Panc1 (cell line): ENCODE measurements at regions not wholly inside any gene's neighbourhood (a gene's known extent, or its start where the extent isn't known, plus 50 kb on each side); places are given as distances from the start of the nearest gene placed in this dataset.
A peak's percentile ranks its signal among the peaks of the same experiment; 100 is the strongest.

Source experiments
- ATAC-seq: fragments of 200-7000 bp; cut with Tn5 transposase; 2 replicates; pipeline ENCODE4 v1.9.1; 2020; ENCODE audit warnings: mild to moderate bottlenecking, moderate library complexity
- BruUV-seq: library from RNA; stranded (reverse); fragments of 400-500 nt; replicated peaks from 2 replicates; lab custom pipeline; 2021; lab: Mats Ljungman, UMichigan
- CTCF ChIA-PET: fragments of 300-600 bp; sonication (Branson Sonifier 250); formaldehyde crosslinking; loops from one replicate; lab custom pipeline; 2022; ENCODE audit warnings: antibody characterized with exemption; lab: Charles Lee
- POLR2A ChIA-PET: fragments of 300-600 bp; sonication (Branson Sonifier 250); formaldehyde crosslinking; loops from one replicate; lab custom pipeline; 2022; ENCODE audit warnings: antibody characterized with exemption; lab: Charles Lee
- DNase-seq: peaks from one replicate; pipeline ENCODE4 v3.0.0-alpha.2; 2010; ENCODE audit warnings: low read depth, low spot score
- H3K27ac ChIP-seq: 2 replicates; pipeline ENCODE4 v1.5.1; 2011; ENCODE audit warnings: mild to moderate bottlenecking, low read length, inconsistent platforms
- H3K27me3 ChIP-seq: fragments of 200-500 bp; sonication (Bioruptor generic); 2 replicates; pipeline ENCODE4 v1.6.0; 2014; ENCODE audit warnings: low read length, inconsistent platforms; ENCODE audit not compliant: control insufficient read depth, insufficient read depth
- H3K36me3 ChIP-seq: fragments of 200-500 bp; sonication (Bioruptor generic); 2 replicates; pipeline ENCODE4 v1.5.1; 2014; ENCODE audit warnings: inconsistent platforms, mild to moderate bottlenecking, low read length, moderate library complexity; ENCODE audit not compliant: control insufficient read depth, insufficient read depth
- H3K4me1 ChIP-seq: 2 replicates; pipeline ENCODE4 v1.5.1; 2011; ENCODE audit warnings: inconsistent platforms, mild to moderate bottlenecking, low read length, moderate library complexity; ENCODE audit not compliant: control insufficient read depth, insufficient read depth
- H3K4me3 ChIP-seq, 2 experiments: 2 replicates each; pipeline ENCODE4 v1.5.1; 2011 to 2012; ENCODE audit warnings: low read depth in 2 of 2, low read length in 2 of 2, mild to moderate bottlenecking in 2 of 2, inconsistent platforms in 1 of 2, moderate library complexity in 1 of 2
- H3K9me3 ChIP-seq: fragments of 200-500 bp; sonication (Bioruptor generic); 2 replicates; pipeline ENCODE4 v1.5.1; 2014; ENCODE audit warnings: low read depth, mild to moderate bottlenecking, inconsistent platforms, low read length, moderate library complexity; ENCODE audit not compliant: control insufficient read depth, insufficient read depth
- POLR2AphosphoS5 ChIP-seq: IDR thresholded peaks from 2 replicates; pipeline ENCODE4 v1.6.1; 2012; ENCODE audit warnings: mild to moderate bottlenecking, low read depth, low read length, moderate library complexity
- REST ChIP-seq, 2 experiments: IDR thresholded peaks; 2 replicates each; pipeline ENCODE4 v1.6.1; 2011 to 2012; ENCODE audit warnings: low read depth in 2 of 2, control low read depth in 1 of 2, low read length in 1 of 2, mild to moderate bottlenecking in 1 of 2, moderate library complexity in 1 of 2; ENCODE audit not compliant: insufficient read depth in 1 of 2
- SIN3A ChIP-seq: IDR thresholded peaks from 2 replicates; pipeline ENCODE4 v1.6.1; 2012; ENCODE audit warnings: low read depth, mild to moderate bottlenecking, low read length, moderate library complexity, borderline replicate concordance; ENCODE audit not compliant: insufficient read depth
- TCF7L2 ChIP-seq: IDR thresholded peaks from 2 replicates; pipeline ENCODE4 v1.6.1; 2011; ENCODE audit warnings: mild to moderate bottlenecking, low read depth, low read length, inconsistent platforms
- in situ Hi-C: cut with HindIII; loops from 2 replicates; pipeline ENCODE4 v1.10.0; 2016; ENCODE audit warnings: low sequenced_read_pairs, low pct_unique_long_range_greater_than_20kb
- intact Hi-C: fragments of 100-400 bp; cut with micrococcal nuclease; formaldehyde crosslinking; loops from one replicate; pipeline ENCODE4 v1.10.0; 2022; ENCODE audit not compliant: unreplicated experiment
- TF ChIP-seq, protein P1 (sequence below): fragments of 450-650 bp; IDR thresholded peaks from 2 replicates; pipeline ENCODE4 v1.5.1; 2017; ENCODE audit warnings: mild to moderate bottlenecking

DNA sequence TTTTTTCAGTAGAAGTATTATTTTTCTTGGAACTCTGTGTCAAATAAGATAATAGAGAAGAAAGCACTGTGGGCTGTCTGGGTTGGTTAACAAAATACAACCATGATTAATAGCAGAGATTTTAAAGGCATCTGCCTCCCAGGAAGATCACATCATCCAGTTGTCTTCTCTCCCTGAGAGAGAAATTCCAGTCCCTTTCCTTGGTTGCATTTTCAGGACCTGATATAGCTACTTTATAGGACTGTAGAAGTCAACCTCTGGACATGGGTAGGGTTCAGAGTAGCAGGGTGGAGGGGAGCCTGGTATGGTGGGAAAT lies 309.9 kb upstream of the IGFBP3 start:
- TF ChIP-seq TCF7L2 (no peak), SIN3A (no peak)
- H3K27ac ChIP-seq = no peak overlapping the region
- H3K4me3 ChIP-seq = no peak overlapping the region
- no peaks in the 10 kb centered on the region for H3K9me3 ChIP-seq
- H3K27me3 ChIP-seq = no peaks in the 10 kb centered on the region
- no TSS peak for BruUV-seq
- POLR2A ChIA-PET = no interaction called here
- intact Hi-C loops (no loop called here), in situ Hi-C loops (no loop called here)
- no peaks in the 10 kb centered on the region for H3K36me3 ChIP-seq
- no peaks in the 10 kb centered on the region for H3K4me1 ChIP-seq
- ATAC-seq (no peak), DNase-seq (no peak)
- CTCF ChIA-PET = no interaction called here

- DNase-seq (no peak), ATAC-seq (no peak)
- Histone ChIP-seq H3K27ac (no peak overlapping the region), H3K4me3 (no peak overlapping the region), H3K36me3 (no peaks in the 10 kb centered on the region), H3K9me3 (no peaks in the 10 kb centered on the region), H3K4me1 (no peaks in the 10 kb centered on the region), H3K27me3 (no peaks in the 10 kb centered on the region)
- TF ChIP-seq, protein P1, sequence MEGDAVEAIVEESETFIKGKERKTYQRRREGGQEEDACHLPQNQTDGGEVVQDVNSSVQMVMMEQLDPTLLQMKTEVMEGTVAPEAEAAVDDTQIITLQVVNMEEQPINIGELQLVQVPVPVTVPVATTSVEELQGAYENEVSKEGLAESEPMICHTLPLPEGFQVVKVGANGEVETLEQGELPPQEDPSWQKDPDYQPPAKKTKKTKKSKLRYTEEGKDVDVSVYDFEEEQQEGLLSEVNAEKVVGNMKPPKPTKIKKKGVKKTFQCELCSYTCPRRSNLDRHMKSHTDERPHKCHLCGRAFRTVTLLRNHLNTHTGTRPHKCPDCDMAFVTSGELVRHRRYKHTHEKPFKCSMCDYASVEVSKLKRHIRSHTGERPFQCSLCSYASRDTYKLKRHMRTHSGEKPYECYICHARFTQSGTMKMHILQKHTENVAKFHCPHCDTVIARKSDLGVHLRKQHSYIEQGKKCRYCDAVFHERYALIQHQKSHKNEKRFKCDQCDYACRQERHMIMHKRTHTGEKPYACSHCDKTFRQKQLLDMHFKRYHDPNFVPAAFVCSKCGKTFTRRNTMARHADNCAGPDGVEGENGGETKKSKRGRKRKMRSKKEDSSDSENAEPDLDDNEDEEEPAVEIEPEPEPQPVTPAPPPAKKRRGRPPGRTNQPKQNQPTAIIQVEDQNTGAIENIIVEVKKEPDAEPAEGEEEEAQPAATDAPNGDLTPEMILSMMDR = no peak
- no peak for TF ChIP-seq POLR2AphosphoS5
- no peak for TF ChIP-seq SIN3A
- TF ChIP-seq REST (IDR thresholded peaks at IDR 0.05; ENCODE audit: insufficient read depth in 1 of 2, low read depth in 2 of 2, low read length in 1 of 2) = no peak
- in situ Hi-C loops = no loop called here
- intact Hi-C loops = no loop called here
- CTCF ChIA-PET = no interaction called here
- POLR2A ChIA-PET = no interaction called here
- BruUV-seq = no TSS peak
These were observed 309.4 kb upstream of the IGFBP3 start for GRCh38 chr7:46230298-46230989.

DNA sequence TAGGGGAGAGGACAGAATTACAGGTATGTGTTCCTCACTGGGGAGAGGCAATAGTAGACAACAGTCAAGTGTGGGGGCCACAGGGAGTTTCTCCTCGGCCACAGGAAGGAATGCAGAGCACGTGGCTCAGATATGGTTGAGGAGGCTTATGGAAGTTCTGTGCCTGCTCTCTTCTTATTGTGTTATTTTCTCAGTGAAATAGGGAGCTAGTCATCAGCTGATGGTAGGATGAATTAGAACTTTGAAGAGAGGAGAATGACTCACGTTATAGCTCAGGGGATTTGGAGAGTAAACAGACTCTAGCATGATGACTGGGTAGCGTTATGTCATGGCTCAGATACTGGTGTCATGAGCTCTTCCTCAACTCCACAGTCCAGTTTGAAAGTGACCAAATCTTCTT lies 308.3 kb upstream of the IGFBP3 start:
- BruUV-seq = no TSS peak
- ChIA-PET CTCF (no interaction called here), POLR2A (no interaction called here)
- intact Hi-C loops (no loop called here), in situ Hi-C loops (loop anchor here (5.0 kb wide), 1 partner anchor 43 kb away; no protein-coding TSS in a partner anchor)
- DNase-seq = peak; percentile 43
- TF ChIP-seq TCF7L2 (no peak), REST (IDR thresholded peaks at IDR 0.05; ENCODE audit: insufficient read depth in 1 of 2, low read depth in 2 of 2, low read length in 1 of 2) (no peak), SIN3A (no peak), POLR2AphosphoS5 (no peak)
- TF ChIP-seq, protein P1 = no peak
- Histone ChIP-seq H3K9me3 (no peaks in the 10 kb centered on the region), H3K4me3 (no peak overlapping the region), H3K27ac (no peak overlapping the region), H3K36me3 (no peaks in the 10 kb centered on the region), H3K4me1 (no peaks in the 10 kb centered on the region), H3K27me3 (no peaks in the 10 kb centered on the region)
- no peak for ATAC-seq
